Activated naive CD8-positive, alpha-beta T cell treated with anti-CD3 and anti-CD28 coated beads, Interleukin-2, amount 50 U/mL, for 24 hours (primary cell): ENCODE measurements at regions not wholly inside any gene's neighbourhood (a gene's known extent, or its start where the extent isn't known, plus 50 kb on each side); places are given as distances from the start of the nearest gene placed in this dataset.

Experiments used
- ATAC-seq: fragments of 150-1000 bp; cut with Tn5 transposase; one replicate; pipeline ENCODE4 v1.10.0; 2021
- DNase-seq: peaks from one replicate; pipeline ENCODE4 v3.0.0; 2021
- H3K27ac Mint-ChIP-seq: one replicate; pipeline ENCODE4 v1.8.0; 2021; ENCODE audit warnings: mild to moderate bottlenecking, mixed read lengths
- H3K27me3 Mint-ChIP-seq: one replicate; pipeline ENCODE4 v1.8.0; 2021; ENCODE audit warnings: mixed read lengths
- H3K36me3 Mint-ChIP-seq: one replicate; pipeline ENCODE4 v1.8.0; 2021; ENCODE audit warnings: low read depth, mixed read lengths
- H3K4me1 Mint-ChIP-seq: one replicate; pipeline ENCODE4 v1.8.0; 2021; ENCODE audit warnings: mixed read lengths
- H3K4me3 Mint-ChIP-seq: one replicate; pipeline ENCODE4 v1.8.0; 2021; ENCODE audit warnings: mild to moderate bottlenecking, moderate library complexity, mixed read lengths
- H3K9me3 Mint-ChIP-seq: one replicate; pipeline ENCODE4 v1.8.0; 2021; ENCODE audit warnings: mixed read lengths

DNA sequence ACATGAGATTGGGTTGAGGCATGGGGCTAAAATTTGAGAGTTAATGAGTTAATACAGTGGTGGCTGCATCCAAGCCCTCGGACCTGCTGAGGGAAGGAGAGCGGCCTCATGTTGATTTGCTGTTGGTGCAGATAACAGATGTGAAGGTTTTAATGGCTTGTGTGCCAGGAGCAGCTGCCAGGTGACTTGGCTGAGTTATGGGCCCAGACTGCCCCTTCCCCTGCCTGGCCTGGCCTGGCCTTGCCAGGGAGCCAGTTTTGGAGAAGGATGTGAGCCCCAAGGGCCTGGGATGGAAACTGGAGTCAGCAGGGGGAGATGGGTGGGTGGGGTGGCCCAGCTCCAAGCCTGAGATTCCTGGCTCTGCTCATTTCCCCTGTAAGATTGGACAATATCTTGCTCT is 230.1 kb downstream of the CBLN1 start:
- Mint-ChIP-seq H3K4me3 (no peak overlapping the region), H3K9me3 (peaks cover 9% of the 10 kb centered on the region), H3K36me3 (no peaks in the 10 kb centered on the region), H3K4me1 (no peaks in the 10 kb centered on the region), H3K27me3 (peaks cover 2% of the 10 kb centered on the region), H3K27ac (no peak overlapping the region)
- ATAC-seq (no peak), DNase-seq (no peak)

DNA sequence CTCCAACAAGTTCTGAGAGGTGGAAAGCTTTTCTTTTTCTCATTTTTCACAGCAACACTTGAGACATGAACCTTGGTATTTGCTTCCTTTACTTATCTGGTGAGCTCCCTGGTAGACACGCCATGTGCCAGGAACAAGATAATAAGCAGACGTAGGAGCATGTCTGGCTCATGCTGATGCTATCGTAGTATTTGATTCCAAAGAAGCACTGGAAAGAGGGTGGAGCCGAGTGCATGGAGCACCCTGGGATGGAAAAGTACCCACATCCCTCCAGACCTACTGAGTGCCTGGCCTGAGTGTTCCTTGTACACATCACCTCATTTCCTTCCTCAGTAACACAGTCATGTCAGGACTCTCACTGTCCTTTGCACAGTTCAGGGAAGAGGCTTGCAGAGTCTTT is 231.0 kb downstream of the CBLN1 start:
- no peak overlapping the region for H3K27ac Mint-ChIP-seq
- H3K4me3 Mint-ChIP-seq: no peak overlapping the region
- peaks cover 9% of the 10 kb centered on the region for H3K9me3 Mint-ChIP-seq
- H3K36me3 Mint-ChIP-seq: no peaks in the 10 kb centered on the region
- ATAC-seq (no peak), DNase-seq (no peak)
- H3K4me1 Mint-ChIP-seq: no peaks in the 10 kb centered on the region
- H3K27me3 Mint-ChIP-seq: peaks cover 2% of the 10 kb centered on the region

DNA sequence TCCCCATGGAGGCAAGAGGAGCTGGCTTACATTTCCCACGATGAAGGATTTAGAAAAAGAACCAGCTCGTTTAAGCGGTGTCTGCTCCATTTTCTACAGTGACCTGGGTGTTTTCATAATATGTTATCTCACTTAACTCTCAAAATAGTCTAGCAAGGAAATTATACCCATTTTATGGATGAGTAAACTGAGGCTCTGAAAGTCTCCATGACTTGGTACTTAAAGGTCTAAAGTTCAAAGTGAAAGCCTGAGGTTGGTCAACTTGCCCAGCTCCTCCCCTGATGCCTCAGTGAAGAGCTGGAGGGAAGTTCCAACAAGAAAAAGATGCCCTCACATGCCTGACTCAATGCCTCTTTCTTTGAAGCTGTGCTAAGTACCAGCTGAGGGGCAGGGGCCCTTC is 232.0 kb downstream of the CBLN1 start:
- Mint-ChIP-seq H3K27ac (no peak overlapping the region), H3K4me3 (no peak overlapping the region), H3K27me3 (peaks cover 2% of the 10 kb centered on the region), H3K9me3 (peaks cover 9% of the 10 kb centered on the region), H3K36me3 (no peaks in the 10 kb centered on the region), H3K4me1 (no peaks in the 10 kb centered on the region)
- ATAC-seq (no peak), DNase-seq (no peak)

DNA sequence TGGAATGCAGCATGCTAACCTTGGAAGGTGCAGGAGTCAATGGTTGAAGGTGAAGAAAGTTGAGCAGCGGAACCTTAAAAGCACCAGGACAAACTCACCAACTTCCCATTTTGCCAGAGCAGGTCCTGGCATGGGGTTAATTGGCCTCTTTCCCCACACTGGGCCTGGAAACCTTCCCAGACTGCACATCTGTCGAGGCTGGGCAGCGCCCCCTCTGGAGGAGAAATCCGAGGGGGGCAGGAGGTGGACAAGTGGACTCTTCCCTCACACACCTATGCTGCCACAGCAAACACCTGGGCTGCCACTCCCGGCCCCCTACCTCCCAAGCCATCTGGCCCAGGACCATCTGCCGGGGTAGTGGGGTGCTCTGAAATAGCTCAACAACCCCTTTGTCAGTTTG is 232.4 kb downstream of the CBLN1 start:
- no peak overlapping the region for H3K27ac Mint-ChIP-seq
- H3K4me3 Mint-ChIP-seq: no peak overlapping the region
- ATAC-seq (no peak), DNase-seq (no peak)
- no peaks in the 10 kb centered on the region for H3K4me1 Mint-ChIP-seq
- H3K9me3 Mint-ChIP-seq: peaks cover 13% of the 10 kb centered on the region
- H3K27me3 Mint-ChIP-seq: peaks cover 2% of the 10 kb centered on the region
- no peaks in the 10 kb centered on the region for H3K36me3 Mint-ChIP-seq

- Mint-ChIP-seq H3K4me3 (no peak overlapping the region), H3K36me3 (no peaks in the 10 kb centered on the region), H3K9me3 (peaks cover 13% of the 10 kb centered on the region), H3K27ac (no peak overlapping the region), H3K27me3 (peaks cover 2% of the 10 kb centered on the region), H3K4me1 (no peaks in the 10 kb centered on the region)
- ATAC-seq (no peak), DNase-seq (no peak)
Observed at GRCh38 chr16:49048557-49048956, 233.1 kb downstream of the CBLN1 start.

DNA sequence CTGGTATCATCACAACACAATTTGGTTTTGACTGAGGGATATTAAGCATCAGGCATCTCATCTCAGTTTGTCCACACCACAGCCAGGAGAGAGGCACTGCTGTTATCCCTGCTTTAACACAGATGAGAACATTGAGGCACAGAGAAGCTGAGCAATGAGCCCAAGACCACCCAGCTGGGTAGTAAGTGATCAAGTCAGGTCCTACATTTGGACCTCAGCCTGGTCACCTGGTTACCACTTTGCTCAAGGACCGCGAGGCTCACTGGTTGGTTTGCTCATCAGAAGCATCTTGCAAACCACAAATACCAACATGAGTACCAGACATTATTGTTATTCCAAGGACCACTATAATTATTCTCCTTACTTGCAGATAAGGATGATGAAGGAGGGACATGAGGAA is 245.5 kb downstream of the CBLN1 start:
- Mint-ChIP-seq H3K27ac (no peak overlapping the region), H3K36me3 (no peaks in the 10 kb centered on the region), H3K4me3 (no peak overlapping the region), H3K27me3 (no peaks in the 10 kb centered on the region), H3K9me3 (no peaks in the 10 kb centered on the region), H3K4me1 (no peaks in the 10 kb centered on the region)
- no peak for ATAC-seq
- no peak for DNase-seq

GRCh38 chr16:49027420-49027819 is 254.2 kb downstream of the CBLN1 start:
- no peaks in the 10 kb centered on the region for H3K4me1 Mint-ChIP-seq
- H3K36me3 Mint-ChIP-seq: no peaks in the 10 kb centered on the region
- no peak overlapping the region for H3K27ac Mint-ChIP-seq
- H3K27me3 Mint-ChIP-seq: no peaks in the 10 kb centered on the region
- ATAC-seq (no peak), DNase-seq (no peak)
- no peaks in the 10 kb centered on the region for H3K9me3 Mint-ChIP-seq
- H3K4me3 Mint-ChIP-seq: no peak overlapping the region

DNA sequence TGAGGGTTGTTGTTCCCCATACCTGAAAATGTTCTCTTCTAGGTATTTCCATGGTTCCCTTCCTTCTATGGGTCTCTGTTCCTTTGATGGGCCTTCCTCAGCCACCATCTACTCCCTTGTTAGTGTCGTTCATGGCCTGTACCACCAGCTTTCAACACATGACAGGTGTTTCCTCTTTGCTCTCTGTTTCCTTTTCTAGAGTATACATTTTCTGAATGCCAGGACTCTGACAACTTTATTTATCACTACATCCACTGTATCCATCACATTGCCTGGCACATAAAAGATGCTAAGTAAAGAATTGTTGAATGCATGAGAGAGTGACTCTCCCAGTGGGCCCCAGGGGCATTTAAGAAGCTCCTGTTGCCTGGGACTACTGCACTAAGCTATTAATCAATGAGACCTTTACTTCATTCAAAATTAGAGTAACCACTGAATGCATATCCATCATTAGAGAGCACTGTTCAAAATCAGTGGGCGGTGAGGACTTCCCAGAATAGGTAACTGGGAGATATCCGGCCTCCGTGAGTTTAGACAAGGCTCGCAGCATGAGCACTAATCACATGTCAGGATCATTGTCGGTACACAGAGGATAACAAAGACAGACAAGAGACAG is 255.0 kb downstream of the CBLN1 start:
- H3K27ac Mint-ChIP-seq: no peak overlapping the region
- H3K4me3 Mint-ChIP-seq: no peak overlapping the region
- H3K4me1 Mint-ChIP-seq: no peaks in the 10 kb centered on the region
- no peak for DNase-seq
- H3K9me3 Mint-ChIP-seq: no peaks in the 10 kb centered on the region
- no peaks in the 10 kb centered on the region for H3K27me3 Mint-ChIP-seq
- ATAC-seq: no peak
- H3K36me3 Mint-ChIP-seq: no peaks in the 10 kb centered on the region

- no peak for ATAC-seq
- Mint-ChIP-seq H3K27ac (no peak overlapping the region), H3K36me3 (no peaks in the 10 kb centered on the region), H3K27me3 (no peaks in the 10 kb centered on the region), H3K4me3 (no peak overlapping the region), H3K9me3 (no peaks in the 10 kb centered on the region), H3K4me1 (no peaks in the 10 kb centered on the region)
- no peak for DNase-seq
Observed at GRCh38 chr16:49024896-49025295, 256.7 kb downstream of the CBLN1 start.

DNA sequence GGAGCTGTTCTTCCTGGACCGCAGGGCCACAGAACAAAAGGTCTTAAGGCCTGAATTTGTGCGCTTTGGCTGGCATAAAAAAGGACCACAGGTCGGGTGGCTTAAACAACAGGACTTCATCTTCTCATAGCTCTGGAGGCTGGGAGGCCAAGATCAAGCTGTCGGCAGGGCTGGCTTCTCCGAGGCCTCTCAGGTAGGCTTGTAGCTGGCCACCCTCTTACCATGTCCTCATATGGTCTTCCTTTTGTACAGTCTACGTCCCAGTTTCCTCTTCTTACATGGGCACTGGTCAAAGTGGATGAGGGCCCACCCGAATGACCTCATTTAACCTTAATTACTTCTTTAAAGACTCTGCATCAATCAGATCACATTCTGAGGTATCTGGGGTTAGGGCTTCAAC is 257.6 kb downstream of the CBLN1 start:
- no peaks in the 10 kb centered on the region for H3K4me1 Mint-ChIP-seq
- H3K9me3 Mint-ChIP-seq: no peaks in the 10 kb centered on the region
- H3K27ac Mint-ChIP-seq: no peak overlapping the region
- H3K4me3 Mint-ChIP-seq: no peak overlapping the region
- DNase-seq (no peak), ATAC-seq (no peak)
- no peaks in the 10 kb centered on the region for H3K27me3 Mint-ChIP-seq
- H3K36me3 Mint-ChIP-seq: no peaks in the 10 kb centered on the region

DNA sequence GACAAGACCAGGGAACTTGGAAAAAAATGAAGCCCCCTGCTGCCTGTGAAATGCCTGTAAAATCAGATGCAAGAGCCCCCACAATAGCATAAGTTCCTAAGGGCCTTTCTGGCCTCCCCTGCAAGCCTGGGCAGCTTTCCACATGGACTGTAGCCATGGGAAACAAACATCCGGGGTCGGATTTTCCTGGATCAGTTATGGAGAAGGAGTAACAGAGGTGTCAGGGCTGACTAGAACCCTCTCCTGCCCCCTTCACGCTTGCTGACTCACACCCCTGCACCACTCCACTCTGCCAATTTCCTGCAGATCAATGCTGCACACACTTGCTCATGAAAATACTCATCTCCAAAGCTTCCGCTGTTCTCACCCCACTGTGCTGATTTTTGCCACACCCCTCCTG is 258.6 kb downstream of the CBLN1 start:
- H3K36me3 Mint-ChIP-seq: no peaks in the 10 kb centered on the region

GRCh38 chr16:49022351-49022963 is 259.2 kb downstream of the CBLN1 start:
- H3K4me3 Mint-ChIP-seq: no peak overlapping the region
- H3K36me3 Mint-ChIP-seq: no peaks in the 10 kb centered on the region
- H3K9me3 Mint-ChIP-seq: no peaks in the 10 kb centered on the region
- no peaks in the 10 kb centered on the region for H3K4me1 Mint-ChIP-seq
- no peak for ATAC-seq
- no peak overlapping the region for H3K27ac Mint-ChIP-seq
- no peaks in the 10 kb centered on the region for H3K27me3 Mint-ChIP-seq
- DNase-seq: no peak

More for the DNA sequence above, 258.6 kb downstream of the CBLN1 start:
- no peak overlapping the region for H3K4me3 Mint-ChIP-seq
- H3K27me3 Mint-ChIP-seq: no peaks in the 10 kb centered on the region
- ATAC-seq (no peak), DNase-seq (no peak)
- no peak overlapping the region for H3K27ac Mint-ChIP-seq
- no peaks in the 10 kb centered on the region for H3K9me3 Mint-ChIP-seq
- no peaks in the 10 kb centered on the region for H3K4me1 Mint-ChIP-seq

GRCh38 chr16:49021136-49021535 is 260.5 kb downstream of the CBLN1 start:
- Mint-ChIP-seq H3K27ac (no peak overlapping the region), H3K4me3 (no peak overlapping the region), H3K4me1 (no peaks in the 10 kb centered on the region), H3K9me3 (no peaks in the 10 kb centered on the region), H3K27me3 (no peaks in the 10 kb centered on the region), H3K36me3 (no peaks in the 10 kb centered on the region)
- ATAC-seq: no peak
- DNase-seq: no peak

GRCh38 chr16:49020436-49020835 is 261.2 kb downstream of the CBLN1 start:
- no peaks in the 10 kb centered on the region for H3K36me3 Mint-ChIP-seq
- H3K27me3 Mint-ChIP-seq: no peaks in the 10 kb centered on the region
- H3K4me3 Mint-ChIP-seq: no peak overlapping the region
- DNase-seq (no peak), ATAC-seq (no peak)
- no peaks in the 10 kb centered on the region for H3K9me3 Mint-ChIP-seq
- H3K4me1 Mint-ChIP-seq: no peaks in the 10 kb centered on the region
- no peak overlapping the region for H3K27ac Mint-ChIP-seq

DNA sequence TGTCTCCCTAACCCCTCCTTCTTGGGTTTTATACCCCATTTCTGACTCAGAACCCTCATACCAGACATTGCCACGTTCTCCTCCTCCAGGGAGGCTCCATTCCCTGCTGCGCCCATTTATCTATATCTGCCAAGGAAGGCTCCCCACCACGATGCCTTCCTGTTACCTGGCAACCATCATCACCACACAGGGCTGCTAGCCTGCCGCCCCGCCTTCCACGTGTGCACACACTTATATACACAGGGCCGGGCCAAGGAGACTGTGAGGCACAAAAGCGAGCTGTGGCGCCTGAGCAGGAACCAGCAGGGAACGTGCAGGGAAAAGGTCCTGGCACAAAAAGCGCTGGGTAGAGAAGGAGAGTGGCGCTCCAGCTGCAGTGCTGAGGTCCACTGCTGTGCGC is 261.8 kb downstream of the CBLN1 start:
- H3K27ac Mint-ChIP-seq: no peak overlapping the region
- no peaks in the 10 kb centered on the region for H3K36me3 Mint-ChIP-seq
- H3K27me3 Mint-ChIP-seq: no peaks in the 10 kb centered on the region
- H3K4me1 Mint-ChIP-seq: no peaks in the 10 kb centered on the region
- no peaks in the 10 kb centered on the region for H3K9me3 Mint-ChIP-seq
- H3K4me3 Mint-ChIP-seq: no peak overlapping the region
- no peak for DNase-seq
- ATAC-seq: no peak
